ENCODE measurements at regions not wholly inside any gene's neighbourhood (a gene's known extent, or its start where the extent isn't known, plus 50 kb on each side); places are given as distances from the start of the nearest gene placed in this dataset.

DNA sequence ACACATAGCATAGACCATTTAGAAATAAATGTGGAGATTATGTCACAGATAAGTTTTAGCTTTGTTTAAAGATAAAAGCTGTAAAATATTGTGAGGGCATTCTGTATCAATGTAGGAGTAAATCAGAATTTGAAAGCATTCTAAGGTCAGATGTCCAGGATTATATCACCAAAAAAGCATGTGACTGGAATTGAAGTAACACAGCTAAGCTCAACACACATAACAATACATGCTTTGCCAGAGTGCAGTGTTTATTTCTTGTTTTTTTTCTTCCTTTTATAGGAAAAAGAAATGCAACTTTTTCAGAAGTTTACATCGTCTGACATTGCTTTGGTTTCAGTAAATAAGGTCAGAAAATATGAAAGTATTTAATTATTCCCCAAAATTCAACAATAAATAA lies 183.4 kb downstream of the HTR7 start:
- DNase-seq (no peak), ATAC-seq (no peak)
- Histone ChIP-seq H3K27ac (no peak overlapping the region), H3K27me3 (no peaks in the 10 kb centered on the region), H3K36me3 (no peaks in the 10 kb centered on the region), H3K4me1 (no peaks in the 10 kb centered on the region), H3K9me3 (no peaks in the 10 kb centered on the region), H3K4me3 (no peak overlapping the region)
- TF ChIP-seq POLR2A (IDR thresholded peaks at IDR 0.05), result no peak
- TF ChIP-seq, protein P1, sequence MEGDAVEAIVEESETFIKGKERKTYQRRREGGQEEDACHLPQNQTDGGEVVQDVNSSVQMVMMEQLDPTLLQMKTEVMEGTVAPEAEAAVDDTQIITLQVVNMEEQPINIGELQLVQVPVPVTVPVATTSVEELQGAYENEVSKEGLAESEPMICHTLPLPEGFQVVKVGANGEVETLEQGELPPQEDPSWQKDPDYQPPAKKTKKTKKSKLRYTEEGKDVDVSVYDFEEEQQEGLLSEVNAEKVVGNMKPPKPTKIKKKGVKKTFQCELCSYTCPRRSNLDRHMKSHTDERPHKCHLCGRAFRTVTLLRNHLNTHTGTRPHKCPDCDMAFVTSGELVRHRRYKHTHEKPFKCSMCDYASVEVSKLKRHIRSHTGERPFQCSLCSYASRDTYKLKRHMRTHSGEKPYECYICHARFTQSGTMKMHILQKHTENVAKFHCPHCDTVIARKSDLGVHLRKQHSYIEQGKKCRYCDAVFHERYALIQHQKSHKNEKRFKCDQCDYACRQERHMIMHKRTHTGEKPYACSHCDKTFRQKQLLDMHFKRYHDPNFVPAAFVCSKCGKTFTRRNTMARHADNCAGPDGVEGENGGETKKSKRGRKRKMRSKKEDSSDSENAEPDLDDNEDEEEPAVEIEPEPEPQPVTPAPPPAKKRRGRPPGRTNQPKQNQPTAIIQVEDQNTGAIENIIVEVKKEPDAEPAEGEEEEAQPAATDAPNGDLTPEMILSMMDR (IDR thresholded peaks at IDR 0.05), result no peak
- intact Hi-C loops (cut with DNase I), result no loop called here
- 23% methylated on average over 1 of the region's 1 CpG for WGBS (ENCODE audit: insufficient coverage, low coverage, low lambda C conversion rate, missing lambda C conversion rate)

DNA sequence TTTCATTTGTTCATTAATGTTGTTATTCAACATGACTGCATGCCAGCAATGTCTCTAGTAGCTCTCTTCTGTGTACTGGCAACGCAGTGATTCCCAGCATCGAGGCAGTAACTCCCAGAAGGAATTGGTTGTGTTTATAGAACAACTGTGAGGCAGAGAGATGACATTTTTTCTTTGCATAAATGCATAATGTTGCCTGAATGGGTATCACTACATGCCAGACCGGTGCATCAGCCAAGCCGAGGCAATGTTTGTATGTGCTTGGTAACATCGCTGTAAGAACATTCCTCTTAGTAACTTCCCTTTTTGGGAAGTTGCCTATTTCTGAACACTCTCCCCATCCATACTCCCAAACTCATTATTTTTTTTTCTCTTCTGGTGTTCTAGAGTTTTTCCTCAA lies 182.9 kb downstream of the HTR7 start:
- Histone ChIP-seq H3K36me3 (no peaks in the 10 kb centered on the region), H3K4me1 (no peaks in the 10 kb centered on the region), H3K27ac (no peak overlapping the region), H3K27me3 (no peaks in the 10 kb centered on the region), H3K9me3 (no peaks in the 10 kb centered on the region), H3K4me3 (no peak overlapping the region)
- no peak for ATAC-seq
- DNase-seq, result no peak
- TF ChIP-seq POLR2A (IDR thresholded peaks at IDR 0.05), result no peak
- TF ChIP-seq, protein P1 (IDR thresholded peaks at IDR 0.05), result no peak
- 55% methylated on average over 5 of the region's 5 CpGs for WGBS (ENCODE audit: insufficient coverage, low coverage, low lambda C conversion rate, missing lambda C conversion rate)
- intact Hi-C loops (cut with DNase I), result no loop called here

DNA sequence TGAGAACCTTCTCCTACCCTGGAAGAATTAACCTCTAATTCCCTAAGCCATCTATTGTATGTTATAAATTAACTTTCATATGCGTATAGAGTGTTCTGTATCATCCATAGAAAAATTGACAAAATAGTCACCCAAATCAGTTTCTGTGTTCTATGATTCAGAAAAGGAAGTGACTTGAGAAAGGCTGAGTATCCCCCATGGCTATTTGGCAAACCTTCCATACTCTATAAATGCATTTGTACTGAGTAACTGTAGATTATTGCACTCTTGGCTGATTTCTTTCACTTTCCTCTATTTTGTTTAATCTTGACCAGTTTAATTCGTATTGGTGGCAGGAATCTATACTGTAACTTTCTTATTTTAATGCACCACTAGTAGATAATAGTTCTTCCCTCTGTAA lies 182.2 kb downstream of the HTR7 start:
- Histone ChIP-seq H3K4me3 (no peak overlapping the region), H3K27ac (no peak overlapping the region), H3K9me3 (no peaks in the 10 kb centered on the region), H3K27me3 (no peaks in the 10 kb centered on the region), H3K36me3 (no peaks in the 10 kb centered on the region), H3K4me1 (no peaks in the 10 kb centered on the region)
- TF ChIP-seq POLR2A (IDR thresholded peaks at IDR 0.05), result no peak
- TF ChIP-seq, protein P1 (IDR thresholded peaks at IDR 0.05), result no peak
- WGBS (ENCODE audit: insufficient coverage, low coverage, low lambda C conversion rate, missing lambda C conversion rate), result 59% methylated on average over 2 of the region's 2 CpGs
- DNase-seq, result no peak
- no peak for ATAC-seq
- intact Hi-C loops (cut with DNase I), result no loop called here
